Stimulated activated CD8-positive, alpha-beta memory T cell treated with anti-CD3 and anti-CD28 coated beads, Interleukin-7, amount 100 ng/mL, for 24 hours (primary cell): ENCODE measurements at regions not wholly inside any gene's neighbourhood (a gene's known extent, or its start where the extent isn't known, plus 50 kb on each side); places are given as distances from the start of the nearest gene placed in this dataset.

Experiments
- DNase-seq: peaks from one replicate; pipeline ENCODE4 v3.0.0-alpha.2; 2020; ENCODE audit warnings: low read depth

DNA sequence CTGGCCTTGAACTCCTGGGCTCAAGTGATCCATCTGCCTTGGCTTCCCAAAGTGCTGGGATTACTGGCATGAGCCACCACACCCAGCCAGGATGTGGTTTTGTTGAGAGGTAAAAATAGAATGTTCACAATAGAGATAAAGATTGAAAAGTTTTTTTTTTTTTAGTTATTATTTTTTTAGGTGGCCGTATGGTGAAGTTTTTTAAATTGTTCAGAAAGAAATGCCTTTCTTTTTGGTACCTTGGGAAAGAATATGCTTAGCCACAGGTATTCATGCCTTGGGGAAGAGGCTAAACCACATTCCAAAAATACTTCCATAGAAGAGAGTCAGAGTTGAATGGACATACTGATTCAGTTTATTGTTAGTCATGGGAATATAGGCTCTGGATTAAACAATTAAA, 143.4 kb downstream of the C11orf91 start:
- no peak for DNase-seq

DNA sequence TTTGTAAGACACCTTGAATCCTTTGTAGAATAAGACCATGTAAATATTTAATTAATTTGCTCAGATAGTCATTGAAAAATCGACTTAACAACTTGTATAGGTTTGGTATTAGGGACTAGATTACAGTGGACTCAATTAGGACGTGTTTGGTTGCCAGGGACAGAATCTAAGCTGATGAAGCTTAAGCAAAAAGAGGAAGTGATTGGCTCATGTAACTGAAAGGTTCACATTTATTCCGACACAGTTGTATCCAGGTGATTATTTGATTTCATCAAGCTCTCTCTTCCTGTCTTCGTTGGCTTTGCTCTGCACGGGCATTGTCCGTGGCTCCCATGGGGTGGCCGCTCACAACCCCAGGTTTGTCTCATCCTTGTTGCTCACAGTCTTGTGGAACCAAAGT, 146.4 kb downstream of the C11orf91 start:
- DNase-seq = no peak

- DNase-seq = no peak
These were observed 147.1 kb downstream of the C11orf91 start for GRCh38 chr11:33553486-33553885.

- DNase-seq = no peak
These were observed 147.9 kb downstream of the C11orf91 start for GRCh38 chr11:33552756-33553155.

DNA sequence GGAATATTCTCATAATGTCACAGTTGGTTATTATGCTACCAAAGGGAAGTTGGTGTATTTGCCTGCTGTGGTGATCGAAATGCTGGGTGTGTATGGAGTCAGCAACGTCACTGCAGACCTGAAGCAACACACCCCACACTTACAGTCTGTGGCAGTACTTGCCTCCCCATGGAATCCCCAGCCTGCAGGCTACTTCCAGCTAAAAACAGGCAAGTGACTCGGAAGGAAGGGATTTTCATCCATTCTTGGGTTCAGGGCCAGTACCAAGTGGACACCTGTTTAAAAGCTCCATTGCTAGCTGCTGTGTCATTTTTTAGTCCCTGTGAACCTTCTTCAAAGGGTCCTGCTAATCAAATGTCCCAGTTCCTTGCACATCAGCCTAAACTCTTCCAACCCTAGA, 149.6 kb downstream of the C11orf91 start:
- DNase-seq = no peak

GRCh38 chr11:33549483-33549882, 151.1 kb downstream of the C11orf91 start:
- no peak for DNase-seq

GRCh38 chr11:33545931-33546330, 154.7 kb downstream of the C11orf91 start:
- DNase-seq = no peak

DNA sequence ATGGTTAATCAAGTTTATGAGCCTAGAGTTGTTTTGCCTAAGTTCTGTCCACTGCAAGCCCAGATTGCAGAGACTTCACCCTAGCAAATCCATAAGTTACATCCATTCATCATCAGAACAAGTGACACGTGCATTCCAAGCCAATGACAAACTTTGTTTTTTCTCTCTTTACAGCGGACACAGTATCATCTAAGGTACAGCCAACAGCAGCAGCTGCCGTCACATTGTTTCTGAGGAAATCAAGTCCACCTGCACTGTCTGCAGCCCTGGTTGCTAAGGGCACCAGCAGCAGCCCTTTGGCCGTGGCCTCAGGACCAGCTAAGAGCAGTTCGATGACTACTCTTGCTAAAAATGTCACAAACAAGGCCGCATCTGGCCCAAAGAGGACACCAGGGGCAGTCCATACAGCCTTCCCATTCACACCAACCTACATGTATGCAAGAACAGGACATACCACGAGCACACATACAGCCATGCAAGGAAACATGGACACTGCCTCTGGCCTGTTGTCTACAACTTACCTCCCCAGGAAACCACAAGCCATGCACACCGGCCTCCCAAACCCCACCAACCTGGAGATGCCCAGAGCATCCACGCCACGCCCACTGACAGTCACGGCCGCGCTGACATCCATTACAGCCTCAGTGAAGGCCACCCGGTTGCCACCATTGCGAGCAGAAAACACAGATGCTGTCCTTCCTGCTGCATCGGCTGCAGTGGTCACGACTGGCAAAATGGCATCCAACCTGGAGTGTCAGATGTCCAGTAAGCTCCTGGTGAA, 155.8 kb downstream of the C11orf91 start:
- no peak for DNase-seq

DNA sequence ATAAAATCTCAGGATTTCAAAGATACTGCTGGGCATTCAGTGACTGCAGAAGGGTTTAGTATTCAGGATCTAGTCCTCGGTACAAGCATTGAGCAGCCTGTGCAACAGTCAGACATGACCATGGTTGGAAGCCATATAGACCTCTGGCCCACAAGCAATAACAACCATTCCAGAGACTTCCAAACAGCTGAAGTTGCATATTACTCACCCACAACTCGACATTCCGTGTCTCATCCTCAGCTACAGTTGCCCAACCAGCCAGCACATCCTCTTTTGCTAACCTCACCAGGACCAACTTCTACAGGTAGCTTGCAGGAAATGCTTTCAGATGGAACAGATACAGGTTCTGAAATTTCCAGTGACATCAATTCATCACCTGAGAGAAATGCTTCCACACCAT, 156.8 kb downstream of the C11orf91 start:
- DNase-seq = no peak

DNA sequence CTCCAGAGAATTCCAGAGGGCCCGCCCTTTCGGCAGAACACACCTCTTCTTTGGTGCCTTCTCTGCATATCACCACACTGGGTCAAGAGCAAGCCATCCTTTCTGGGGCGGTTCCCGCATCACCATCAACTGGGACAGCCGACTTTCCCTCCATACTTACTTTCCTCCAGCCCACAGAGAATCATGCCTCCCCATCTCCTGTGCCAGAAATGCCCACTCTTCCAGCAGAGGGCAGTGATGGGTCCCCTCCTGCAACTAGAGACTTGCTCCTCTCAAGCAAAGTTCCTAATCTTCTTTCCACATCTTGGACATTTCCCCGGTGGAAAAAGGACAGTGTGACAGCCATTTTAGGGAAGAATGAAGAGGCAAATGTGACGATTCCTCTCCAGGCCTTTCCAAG, 157.7 kb downstream of the C11orf91 start:
- peak; percentile 15 for DNase-seq

DNA sequence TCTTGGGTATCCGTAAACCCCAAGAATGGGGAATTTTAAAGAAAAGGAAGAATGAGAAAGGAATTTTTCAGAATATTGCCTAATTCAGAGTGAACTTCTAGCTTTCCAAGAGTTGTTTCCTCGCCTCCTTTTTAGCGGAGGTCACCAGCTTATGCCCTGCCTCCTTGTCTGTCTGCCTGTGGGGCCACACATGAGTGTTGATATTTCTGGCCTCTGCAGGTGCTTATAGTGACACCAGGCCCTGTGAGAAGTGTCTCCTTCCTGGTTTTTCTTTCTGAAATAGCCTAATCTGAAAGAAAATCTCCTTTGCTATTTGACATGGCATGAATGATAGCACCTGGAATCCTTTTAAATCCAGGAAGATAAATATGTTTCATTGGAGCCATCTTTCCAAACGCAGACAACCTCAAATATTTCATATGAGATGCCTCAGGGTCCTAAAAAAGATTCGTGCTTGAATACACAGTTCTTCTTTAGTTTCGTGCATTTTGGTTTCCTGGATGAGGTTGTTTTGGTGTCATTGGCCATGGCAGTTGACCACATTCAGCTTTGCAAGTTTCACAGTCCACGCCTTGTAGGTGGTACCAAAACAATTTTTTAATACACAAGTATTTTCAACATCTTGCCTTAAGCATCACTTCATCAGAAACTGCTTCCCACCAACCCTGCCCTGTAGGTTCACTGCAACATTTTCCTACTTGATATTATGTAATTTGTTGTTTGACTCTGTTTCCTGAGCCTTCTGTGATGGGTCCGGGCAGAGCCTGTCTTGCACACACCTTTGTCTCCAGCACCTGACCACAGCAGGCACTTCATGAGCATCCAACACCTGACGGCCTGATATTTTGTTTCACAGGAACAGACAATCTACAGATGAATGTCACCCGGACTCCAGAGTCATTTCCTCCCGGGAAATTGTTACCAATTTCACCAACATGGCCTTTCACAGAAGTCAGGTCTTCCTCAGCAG, 159.4 kb downstream of the C11orf91 start:
- DNase-seq = no peak

- no peak for DNase-seq
These were observed 160.2 kb downstream of the C11orf91 start for GRCh38 chr11:33540427-33540826.

DNA sequence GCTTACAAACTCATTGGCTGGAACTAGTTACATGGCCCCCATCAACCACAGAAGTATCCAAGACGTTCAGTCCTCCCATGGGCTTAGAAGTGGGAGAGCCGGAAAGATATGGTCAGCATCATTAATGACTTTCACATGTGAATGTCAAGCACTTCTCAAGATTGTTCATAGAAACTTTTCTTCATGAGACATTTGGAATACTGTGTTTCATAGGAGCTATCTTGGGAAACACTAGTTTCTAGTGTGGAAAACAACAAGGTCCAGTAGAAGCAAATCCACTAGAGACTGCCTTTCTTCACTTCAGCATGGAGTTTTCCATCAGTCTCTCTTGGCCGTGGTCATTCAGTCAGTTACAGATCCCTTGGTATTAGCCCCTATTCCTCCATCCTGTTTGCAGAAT, 160.9 kb downstream of the C11orf91 start:
- no peak for DNase-seq

GRCh38 chr11:33538726-33539125, 161.9 kb downstream of the C11orf91 start:
- no peak for DNase-seq

DNA sequence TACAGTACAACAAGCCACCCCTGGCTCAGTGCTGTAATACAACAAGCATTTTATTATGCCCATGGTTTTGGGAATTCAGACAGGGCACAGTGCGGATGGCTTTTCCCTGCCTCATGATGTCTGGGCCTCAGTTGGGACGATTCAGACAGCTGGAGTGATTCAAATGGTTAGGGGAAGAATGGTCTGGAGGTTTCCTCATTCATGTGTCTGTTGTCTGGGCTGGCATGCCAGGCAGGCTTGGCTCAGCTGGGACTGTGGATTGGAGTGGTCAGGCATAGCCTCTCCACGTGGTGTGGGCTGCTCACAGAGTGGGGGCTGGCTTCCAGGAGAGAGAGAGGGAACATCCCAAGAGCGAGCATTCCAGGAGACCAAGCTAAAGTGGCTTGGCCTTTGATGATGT, 164.4 kb downstream of the C11orf91 start:
- DNase-seq = no peak

DNA sequence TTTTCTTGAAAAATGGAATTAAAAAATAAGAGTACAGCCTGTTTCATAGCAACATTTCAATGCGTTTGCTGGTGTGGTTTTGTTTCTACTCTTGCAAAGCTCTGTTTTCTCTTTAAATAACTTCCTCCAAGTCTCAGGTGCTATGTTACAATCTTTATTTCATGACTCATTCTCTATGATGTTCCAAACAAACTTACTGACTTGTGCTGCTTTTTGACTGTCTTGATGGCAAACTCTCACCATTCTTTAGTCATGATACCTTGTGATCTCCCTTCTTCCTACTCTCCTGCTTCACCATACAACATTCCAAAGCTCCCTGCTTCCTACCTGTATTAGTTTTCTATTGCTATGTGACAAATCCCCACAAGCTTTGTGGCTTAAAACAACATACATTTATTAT, 166.1 kb downstream of the C11orf91 start:
- no peak for DNase-seq

- DNase-seq = no peak
These were observed 167.1 kb downstream of the C11orf91 start for GRCh38 chr11:33533386-33534052.

DNA sequence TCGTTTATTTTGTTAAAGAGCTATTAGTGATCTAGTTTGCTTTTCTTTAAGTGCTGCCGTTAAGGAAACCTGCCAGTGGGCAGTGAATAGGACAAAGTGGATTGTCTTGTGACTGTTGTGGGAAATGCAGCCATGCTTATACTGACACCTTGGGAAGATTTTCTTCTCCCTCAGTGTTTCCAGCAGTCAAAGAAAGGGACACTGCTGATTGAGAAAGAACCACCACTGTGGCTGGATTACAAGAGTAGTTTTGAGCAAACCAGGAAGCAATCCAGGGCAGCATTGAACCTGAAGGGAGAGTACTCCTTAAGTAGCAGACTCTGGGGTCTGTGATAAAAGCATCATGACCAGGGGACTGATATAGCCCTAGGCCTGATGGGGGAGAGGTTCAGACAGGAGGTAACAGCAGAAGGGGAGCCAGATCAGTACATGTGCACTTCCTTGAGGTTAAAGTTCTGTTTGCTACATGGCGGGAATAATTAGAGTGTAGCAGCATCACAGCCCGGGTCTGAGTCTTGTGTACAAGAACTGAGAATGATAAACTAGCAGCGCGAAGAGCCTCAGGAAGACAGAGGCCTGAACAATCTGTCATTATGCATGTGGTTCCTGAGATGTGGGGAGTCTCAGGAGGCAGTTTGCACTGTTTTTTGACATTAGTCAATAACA, 167.8 kb downstream of the C11orf91 start:
- no peak for DNase-seq

GRCh38 chr11:33532257-33532656, 168.4 kb downstream of the C11orf91 start:
- no peak for DNase-seq

DNA sequence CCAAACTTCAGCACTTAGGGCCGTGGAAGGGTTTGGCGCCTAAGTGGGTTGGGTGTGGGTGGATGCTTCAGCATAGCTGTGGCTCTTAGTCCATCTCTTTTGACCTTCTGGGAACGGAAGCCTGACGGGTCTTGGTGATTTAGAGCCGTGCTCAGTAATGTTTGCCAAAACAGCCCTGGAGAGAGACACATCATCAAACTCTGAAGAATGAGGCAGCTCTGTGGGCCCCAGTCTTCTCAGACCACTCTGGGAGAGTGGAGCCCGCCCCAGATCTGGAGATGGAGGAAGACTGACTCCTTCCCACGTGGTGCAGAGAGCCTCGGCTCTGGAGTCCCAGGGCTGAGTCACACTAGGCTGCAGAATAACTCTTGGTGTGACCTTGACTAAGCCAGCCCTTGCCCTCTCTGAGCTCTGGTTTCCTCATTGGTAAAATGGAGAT, 168.9 kb downstream of the C11orf91 start:
- DNase-seq = no peak

- no peak for DNase-seq
These were observed 169.8 kb downstream of the C11orf91 start for GRCh38 chr11:33530815-33531214.

GRCh38 chr11:33529461-33529860, 171.2 kb downstream of the C11orf91 start:
- DNase-seq = no peak
